ENCODE measurements at regions not wholly inside any gene's neighbourhood (a gene's known extent, or its start where the extent isn't known, plus 50 kb on each side); places are given as distances from the start of the nearest gene placed in this dataset.

GRCh38 chr11:70525466-70525865, 127.1 kb downstream of the CTTN start:
- no peak overlapping the region for H3K4me3 ChIP-seq (ENCODE audit: low read depth, low read length)
- H3K27me3 ChIP-seq (replicated peaks): no peaks in the 10 kb centered on the region
- no peak for DNase-seq
- H3K27ac ChIP-seq: no peak overlapping the region
- no peaks in the 10 kb centered on the region for H3K36me3 ChIP-seq (replicated peaks)
- TF ChIP-seq CTCF (IDR thresholded peaks at IDR 0.05; ENCODE audit: low read depth, low read length, missing control alignments): no peak
- in situ Hi-C loops (cut with HindIII; ENCODE audit: low pct_ligation_motif_present, low sequenced_read_pairs): no loop called here

- Histone ChIP-seq H3K27ac (no peak overlapping the region), H3K36me3 (replicated peaks) (no peaks in the 10 kb centered on the region), H3K27me3 (replicated peaks) (no peaks in the 10 kb centered on the region), H3K4me3 (ENCODE audit: low read depth, low read length) (no peak overlapping the region)
- no peak for DNase-seq
- no peak for TF ChIP-seq CTCF (IDR thresholded peaks at IDR 0.05; ENCODE audit: low read depth, low read length, missing control alignments)
- in situ Hi-C loops (cut with HindIII; ENCODE audit: low pct_ligation_motif_present, low sequenced_read_pairs): no loop called here
These were observed 128.1 kb downstream of the CTTN start for GRCh38 chr11:70526116-70527045.

- in situ Hi-C loops (cut with HindIII; ENCODE audit: low pct_ligation_motif_present, low sequenced_read_pairs): no loop called here
- Histone ChIP-seq H3K4me3 (ENCODE audit: low read depth, low read length) (no peak overlapping the region), H3K27me3 (replicated peaks) (no peaks in the 10 kb centered on the region), H3K27ac (no peak overlapping the region), H3K36me3 (replicated peaks) (no peaks in the 10 kb centered on the region)
- no peak for TF ChIP-seq CTCF (IDR thresholded peaks at IDR 0.05; ENCODE audit: low read depth, low read length, missing control alignments)
- no peak for DNase-seq
These were observed 128.7 kb downstream of the CTTN start for GRCh38 chr11:70527046-70527395.

- Histone ChIP-seq H3K4me3 (ENCODE audit: low read depth, low read length) (no peak overlapping the region), H3K27ac (no peak overlapping the region), H3K36me3 (replicated peaks) (no peaks in the 10 kb centered on the region), H3K27me3 (replicated peaks) (no peaks in the 10 kb centered on the region)
- DNase-seq: no peak
- no peak for TF ChIP-seq CTCF (IDR thresholded peaks at IDR 0.05; ENCODE audit: low read depth, low read length, missing control alignments)
- in situ Hi-C loops (cut with HindIII; ENCODE audit: low pct_ligation_motif_present, low sequenced_read_pairs): no loop called here
These were observed 129.2 kb downstream of the CTTN start for GRCh38 chr11:70527429-70528045.

- no peak for TF ChIP-seq CTCF (IDR thresholded peaks at IDR 0.05; ENCODE audit: low read depth, low read length, missing control alignments)
- in situ Hi-C loops (cut with HindIII; ENCODE audit: low pct_ligation_motif_present, low sequenced_read_pairs): no loop called here
These were observed 129.9 kb downstream of the CTTN start for GRCh38 chr11:70528046-70528793.

More at GRCh38 chr11:70528046-70528793, 129.9 kb downstream of the CTTN start:
- no peak overlapping the region for H3K4me3 ChIP-seq (ENCODE audit: low read depth, low read length)
- H3K27me3 ChIP-seq (replicated peaks): no peaks in the 10 kb centered on the region
- H3K27ac ChIP-seq: no peak overlapping the region
- no peaks in the 10 kb centered on the region for H3K36me3 ChIP-seq (replicated peaks)
- no peak for DNase-seq
